Heart left ventricle (tissue), 16 donors: ENCODE measurements at regions not wholly inside any gene's neighbourhood (a gene's known extent, or its start where the extent isn't known, plus 50 kb on each side); places are given as distances from the start of the nearest gene placed in this dataset.

Experiments used
- ATAC-seq, 4 donors: fragments of 200-7000 bp; cut with Tn5 transposase; one replicate each; pipeline ENCODE4 v1.9.1; 2020 to 2022; ENCODE audit warnings: moderate library complexity in 4 of 4, mild to moderate bottlenecking in 3 of 4, moderate number of reproducible peaks in 1 of 4
- DNase-seq, 5 donors: peaks; one replicate each; pipeline ENCODE4 v3.0.0-alpha.2; 2020
- H3K27ac ChIP-seq, 12 donors: fragments of 200-600 bp; sonication (generic) in 4 of 12; one replicate each; pipeline versions ENCODE4 v1.5.0 to v1.8.0; 2016 to 2022; ENCODE audit warnings: mild to moderate bottlenecking in 2 of 12
- H3K27me3 ChIP-seq, 9 donors: fragments of 200-600 bp; sonication (generic) in 2 of 9; one replicate each; pipeline versions ENCODE4 v1.5.1 to v1.8.0; 2016 to 2022; ENCODE audit warnings: mild to moderate bottlenecking in 3 of 9
- H3K36me3 ChIP-seq, 9 donors: fragments of 200-600 bp; sonication (generic) in 2 of 9; one replicate each; pipeline versions ENCODE4 v1.5.0 to v1.8.0; 2018 to 2022; ENCODE audit warnings: mild to moderate bottlenecking in 2 of 9
- H3K4me1 ChIP-seq, 12 donors: fragments of 200-600 bp; sonication (generic) in 4 of 12; one replicate each; pipeline versions ENCODE4 v1.5.0 to v1.8.0; 2016 to 2022; ENCODE audit warnings: mild to moderate bottlenecking in 3 of 12
- H3K4me3 ChIP-seq, 12 donors: fragments of 200-600 bp; sonication (generic) in 4 of 12; one replicate each; pipeline versions ENCODE4 v1.5.0 to v1.8.0; 2017 to 2022; ENCODE audit warnings: mild to moderate bottlenecking in 9 of 12, moderate library complexity in 4 of 12
- H3K9me3 ChIP-seq, 12 donors: fragments of 200-600 bp; sonication (generic) in 4 of 12; one replicate each; pipeline versions ENCODE4 v1.5.0 to v1.8.0; 2016 to 2022; ENCODE audit warnings: mild to moderate bottlenecking in 1 of 12
- POLR2A ChIP-seq, 2 donors: fragments of 450-650 bp; IDR thresholded peaks; one replicate each; pipeline ENCODE4 v1.6.1; 2017; ENCODE audit warnings: antibody characterized with exemption in 2 of 2, mild to moderate bottlenecking in 2 of 2, moderate library complexity in 2 of 2
- WGBS, 4 donors: extraction: QIAGEN DNeasy Blood & Tissue Kit in 2 of 4; methylation state at CpG; one replicate each; pipeline versions ENCODE4 v1.1.5 to v1.1.7; 2013 to 2018; 5-methylcytosine and 5-hydroxymethylcytosine counted together
- intact Hi-C, 10 donors: fragments of 100-400 bp; cut with DNase I; formaldehyde crosslinking; loops; one replicate each; pipeline versions ENCODE4 v1.11.1 to v1.14.2; 2022
- TF ChIP-seq, protein P1 (sequence below), 12 donors: fragments of 200-600 bp; sonication (generic) in 4 of 12; IDR thresholded peaks; one replicate each; pipeline versions ENCODE4 v1.5.0 to v1.8.0; 2018 to 2022; ENCODE audit warnings: antibody characterized with exemption in 12 of 12, mild to moderate bottlenecking in 5 of 12
- donor health status: ischemic (EF 13 %, LVEDD 7.1; RV severe dilation, severe dysfunction).
- donor health status: healthy with polysubstance abuse.
- donor health status: DM: no; HTN: yes; CAD: no.
- donor health status: DM: no; HTN: no; CAD: no.
- donor health status: ischemic (EF 25% LVEDD 6.9; RV normal size, moderate dysfunction).
- donor health status: ischemic (EF 25% LVEDD 5.7; RV mildly dilated, moderate dysfunction).
- donor health status: healthy.
- donor health status: DM: yes; HTN: yes; CAD: no.
- donor health status: ischemic (EF 35%, LVEDD 5.7; RV mildly dilated, moderate dysfunction).
- donor health status: nonischemic (EF 11% LVEDD 7.7; RV severe dilation, severe dysfunction).
- donor health status: DM: yes; HTN: yes; CAD: no.
- donor health status: PGD.
- donor health status: ischemic (EF 29% LVEDD 5.4; RV normal size, mild dysfunction).
- donor health status: nonischemic (EF 23%, LVEDD 6.1; RV moderate dilation, normal function).

DNA sequence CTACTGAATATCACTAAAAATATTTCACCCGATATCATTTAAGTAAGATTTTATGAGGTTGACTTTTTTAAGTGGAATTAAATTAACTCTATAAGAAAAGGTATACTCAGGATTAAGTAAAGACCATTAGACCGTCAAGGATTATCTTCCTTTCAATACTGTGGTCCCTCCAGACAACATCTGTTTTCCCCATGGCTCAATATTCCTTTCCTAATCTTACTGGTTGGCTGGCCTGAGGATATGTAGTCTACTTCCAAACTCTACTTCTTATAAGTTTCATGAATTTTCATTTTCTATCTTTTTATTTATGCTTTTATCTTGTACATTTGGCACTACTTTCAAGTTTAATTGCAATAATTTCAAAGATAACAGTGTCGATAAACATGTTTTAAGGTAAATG, 725.4 kb downstream of the PCDH7 start:
- no peak overlapping the region for H3K4me3 ChIP-seq
- no peak overlapping the region for H3K27ac ChIP-seq
- no peaks in the 10 kb centered on the region for H3K9me3 ChIP-seq
- no peaks in the 10 kb centered on the region for H3K4me1 ChIP-seq
- H3K27me3 ChIP-seq, result no peaks in the 10 kb centered on the region
- H3K36me3 ChIP-seq, result no peaks in the 10 kb centered on the region
- ATAC-seq, result no peak
- TF ChIP-seq, protein P1, sequence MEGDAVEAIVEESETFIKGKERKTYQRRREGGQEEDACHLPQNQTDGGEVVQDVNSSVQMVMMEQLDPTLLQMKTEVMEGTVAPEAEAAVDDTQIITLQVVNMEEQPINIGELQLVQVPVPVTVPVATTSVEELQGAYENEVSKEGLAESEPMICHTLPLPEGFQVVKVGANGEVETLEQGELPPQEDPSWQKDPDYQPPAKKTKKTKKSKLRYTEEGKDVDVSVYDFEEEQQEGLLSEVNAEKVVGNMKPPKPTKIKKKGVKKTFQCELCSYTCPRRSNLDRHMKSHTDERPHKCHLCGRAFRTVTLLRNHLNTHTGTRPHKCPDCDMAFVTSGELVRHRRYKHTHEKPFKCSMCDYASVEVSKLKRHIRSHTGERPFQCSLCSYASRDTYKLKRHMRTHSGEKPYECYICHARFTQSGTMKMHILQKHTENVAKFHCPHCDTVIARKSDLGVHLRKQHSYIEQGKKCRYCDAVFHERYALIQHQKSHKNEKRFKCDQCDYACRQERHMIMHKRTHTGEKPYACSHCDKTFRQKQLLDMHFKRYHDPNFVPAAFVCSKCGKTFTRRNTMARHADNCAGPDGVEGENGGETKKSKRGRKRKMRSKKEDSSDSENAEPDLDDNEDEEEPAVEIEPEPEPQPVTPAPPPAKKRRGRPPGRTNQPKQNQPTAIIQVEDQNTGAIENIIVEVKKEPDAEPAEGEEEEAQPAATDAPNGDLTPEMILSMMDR (IDR thresholded peaks at IDR 0.05), result no peak
- no peak for TF ChIP-seq POLR2A (IDR thresholded peaks at IDR 0.05)
- no peak for DNase-seq
- 79 to 86% (median 82%) methylated on average over 3 of the region's 3 CpGs for whole genome bisulfite sequencing, 4 donors
- intact Hi-C loops, result no loop called here

DNA sequence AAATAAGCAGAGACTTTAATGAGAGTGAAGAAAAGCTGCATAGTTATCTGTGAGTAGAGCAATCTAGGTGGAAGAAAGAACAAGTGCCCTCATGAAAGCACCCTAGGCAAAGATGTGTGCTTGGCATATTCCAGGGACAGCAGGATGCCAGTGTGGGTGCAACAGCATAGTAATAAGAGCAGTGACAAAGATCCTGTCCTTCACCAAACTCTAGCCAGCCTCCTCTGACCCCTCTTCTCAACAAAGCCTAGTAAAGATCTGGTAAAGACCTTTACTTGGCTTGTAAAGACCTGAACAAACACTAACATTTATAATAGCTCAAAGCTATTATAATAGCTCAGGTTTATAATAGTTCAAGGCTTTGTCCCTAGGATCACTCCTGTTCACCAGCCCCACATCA, 735.4 kb downstream of the PCDH7 start:
- Histone ChIP-seq H3K9me3 (peaks cover 0 to 2% (median 0%) of the 10 kb centered on the region in 12 donors), H3K4me1 (no peaks in the 10 kb centered on the region), H3K4me3 (no peak overlapping the region), H3K27ac (no peak overlapping the region), H3K27me3 (no peaks in the 10 kb centered on the region), H3K36me3 (no peaks in the 10 kb centered on the region)
- ATAC-seq (no peak), DNase-seq (no peak)
- intact Hi-C loops, result no loop called here
- no peak for TF ChIP-seq POLR2A (IDR thresholded peaks at IDR 0.05)
- TF ChIP-seq, protein P1 (IDR thresholded peaks at IDR 0.05), result no peak

DNA sequence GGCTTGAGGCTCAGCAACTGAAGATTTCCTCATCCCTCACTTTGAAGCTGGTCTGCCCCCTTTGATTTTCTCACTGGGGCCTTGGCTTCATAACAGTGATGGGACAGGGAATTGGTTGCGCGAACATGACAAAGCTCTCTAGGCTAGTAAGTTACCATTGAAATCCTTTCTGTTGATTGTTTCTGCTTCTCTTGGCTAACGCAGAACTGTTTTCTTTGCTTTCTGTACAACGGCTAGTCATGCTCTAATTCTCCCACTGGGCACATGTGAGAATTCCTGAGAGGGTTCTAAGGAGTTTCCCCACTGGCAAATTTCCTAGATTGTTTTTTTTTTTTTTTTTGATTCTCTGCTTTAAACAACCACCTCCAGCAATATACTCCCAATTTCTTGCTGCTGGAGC, 738.6 kb downstream of the PCDH7 start:
- Histone ChIP-seq H3K4me1 (no peaks in the 10 kb centered on the region), H3K27ac (no peak overlapping the region), H3K9me3 (peaks cover 0 to 7% (median 0%) of the 10 kb centered on the region in 12 donors), H3K36me3 (no peaks in the 10 kb centered on the region), H3K27me3 (no peaks in the 10 kb centered on the region), H3K4me3 (no peak overlapping the region)
- 55 to 71% (median 66%) methylated on average over 4 of the region's 4 CpGs for WGBS, 4 donors
- DNase-seq (no peak), ATAC-seq (peak in 1 of 4 donors; percentile 65)
- intact Hi-C loops, result no loop called here
- TF ChIP-seq, protein P1 (IDR thresholded peaks at IDR 0.05), result no peak

DNA sequence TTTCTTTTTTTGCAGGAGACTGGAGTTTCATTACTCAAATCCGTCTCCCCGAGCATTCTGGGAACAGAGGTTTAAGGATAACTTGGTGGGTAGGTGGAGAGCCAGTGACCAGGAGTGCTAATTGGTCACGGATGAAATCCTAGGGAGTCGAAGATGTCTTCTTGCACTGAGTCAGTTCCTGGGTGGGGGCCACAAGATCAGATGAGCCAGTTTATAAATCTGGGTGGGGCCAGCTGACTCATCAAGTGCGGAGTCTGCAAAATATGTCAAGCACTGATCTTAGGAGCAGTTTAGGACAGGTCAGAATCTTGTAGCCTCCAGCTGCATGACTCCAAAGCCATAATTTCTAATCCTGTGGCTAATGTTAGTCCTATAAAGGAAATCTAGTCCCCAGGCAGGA, 741.3 kb downstream of the PCDH7 start:
- 87 to 97% (median 90%) methylated on average over 5 of the region's 5 CpGs for WGBS, 4 donors
- Histone ChIP-seq H3K27me3 (no peaks in the 10 kb centered on the region), H3K9me3 (peaks cover 0 to 7% (median 0%) of the 10 kb centered on the region in 12 donors), H3K4me1 (no peaks in the 10 kb centered on the region), H3K36me3 (no peaks in the 10 kb centered on the region), H3K4me3 (no peak overlapping the region), H3K27ac (no peak overlapping the region)
- TF ChIP-seq POLR2A (IDR thresholded peaks at IDR 0.05), result no peak
- TF ChIP-seq, protein P1 (IDR thresholded peaks at IDR 0.05), result no peak
- DNase-seq, result no peak
- intact Hi-C loops, result no loop called here
- ATAC-seq, result no peak
